Vagina (tissue), 2 donors: ENCODE measurements at regions not wholly inside any gene's neighbourhood (a gene's known extent, or its start where the extent isn't known, plus 50 kb on each side); places are given as distances from the start of the nearest gene placed in this dataset.
"Not testable (repeated sequence)": the region's sequence is repeated elsewhere in the genome, so short reads cannot be mapped to it uniquely, and the experiment has no call there.

Experiments used
- CTCF ChIP-seq, 3 experiments: fragments of 450-650 bp in 2 of 3; fragments of 200-600 bp in 1 of 3; sonication (generic) in 1 of 3; IDR thresholded peaks; one replicate each; pipeline ENCODE4 v1.5.1; 2017 to 2019; ENCODE audit warnings: antibody characterized with exemption in 3 of 3, mild to moderate bottlenecking in 2 of 3, moderate library complexity in 2 of 3
- POLR2A ChIP-seq, 2 donors: fragments of 450-650 bp; IDR thresholded peaks; one replicate each; pipeline ENCODE4 v1.6.1; 2017; ENCODE audit warnings: antibody characterized with exemption in 2 of 2, mild to moderate bottlenecking in 2 of 2, moderate library complexity in 2 of 2
- POLR2AphosphoS5 ChIP-seq, 2 donors: sonication (generic); formaldehyde crosslinking; IDR thresholded peaks; one replicate each; pipeline ENCODE4 v1.9.0; 2017; ENCODE audit warnings: antibody characterized with exemption in 2 of 2, mild to moderate bottlenecking in 2 of 2, low read depth in 1 of 2; ENCODE audit not compliant: insufficient read depth in 1 of 2

GRCh38 chr1:143730890-143731289 lies 240.9 kb downstream of the FAM72C start:
- not testable (repeated sequence) for TF ChIP-seq POLR2A (IDR thresholded peaks at IDR 0.05); CTCF (IDR thresholded peaks at IDR 0.05); POLR2AphosphoS5 (IDR thresholded peaks at IDR 0.05; ENCODE audit: insufficient read depth in 1 of 2, low read depth in 1 of 2)
